ENCODE measurements at regions not wholly inside any gene's neighbourhood (a gene's known extent, or its start where the extent isn't known, plus 50 kb on each side); places are given as distances from the start of the nearest gene placed in this dataset.
"Not testable (repeated sequence)": the region's sequence is repeated elsewhere in the genome, so short reads cannot be mapped to it uniquely, and the experiment has no call there.

GRCh38 chr4:79663865-79664264 lies 255.8 kb upstream of the GK2 start:
- DNase-seq = no peak
- peaks cover 12 to 14% of the 10 kb centered on the region in 2 donors for H3K9me3 Mint-ChIP-seq
- H3K4me1 Mint-ChIP-seq = peaks cover 0 to 11% of the 10 kb centered on the region in 2 donors
- no peak overlapping the region for H3K27ac Mint-ChIP-seq
- H3K4me3 Mint-ChIP-seq = no peak overlapping the region
- H3K27me3 Mint-ChIP-seq = no peaks in the 10 kb centered on the region
- ATAC-seq (replicated peaks) = no peak
- H3K36me3 Mint-ChIP-seq = peaks cover 5% of the 10 kb centered on the region in 2 donors

GRCh38 chr4:79663141-79663540 lies 255.1 kb upstream of the GK2 start:
- no peak overlapping the region for H3K4me3 Mint-ChIP-seq
- peaks cover 0 to 11% of the 10 kb centered on the region in 2 donors for H3K4me1 Mint-ChIP-seq
- no peak for ATAC-seq (replicated peaks)
- H3K27me3 Mint-ChIP-seq = no peaks in the 10 kb centered on the region
- H3K27ac Mint-ChIP-seq = no peak overlapping the region
- H3K36me3 Mint-ChIP-seq = peaks cover 0 to 5% of the 10 kb centered on the region in 2 donors
- no peak for DNase-seq
- peaks cover 5 to 8% of the 10 kb centered on the region in 2 donors for H3K9me3 Mint-ChIP-seq

GRCh38 chr4:79662651-79663050 lies 254.6 kb upstream of the GK2 start:
- no peaks in the 10 kb centered on the region for H3K27me3 Mint-ChIP-seq
- ATAC-seq (replicated peaks) (peak in 1 of 2 donors; percentile 21), DNase-seq (no peak)
- peaks cover 5 to 8% of the 10 kb centered on the region in 2 donors for H3K9me3 Mint-ChIP-seq
- H3K36me3 Mint-ChIP-seq = peaks cover 0 to 5% of the 10 kb centered on the region in 2 donors
- peaks cover 0 to 11% of the 10 kb centered on the region in 2 donors for H3K4me1 Mint-ChIP-seq
- H3K4me3 Mint-ChIP-seq = no peak overlapping the region
- H3K27ac Mint-ChIP-seq = no peak overlapping the region

- ATAC-seq (replicated peaks) (no peak), DNase-seq (no peak)
- Mint-ChIP-seq H3K4me3 (no peak overlapping the region), H3K27ac (no peak overlapping the region), H3K27me3 (peaks cover 0 to 6% of the 10 kb centered on the region in 2 donors), H3K36me3 (peaks cover 0 to 5% of the 10 kb centered on the region in 2 donors), H3K9me3 (peaks cover 11 to 12% of the 10 kb centered on the region in 2 donors), H3K4me1 (peaks cover 0 to 5% of the 10 kb centered on the region in 2 donors)
Measured at GRCh38 chr4:79661196-79661595, 253.2 kb upstream of the GK2 start.

- H3K27ac Mint-ChIP-seq; H3K4me3 Mint-ChIP-seq; ATAC-seq (replicated peaks); H3K27me3 Mint-ChIP-seq; H3K36me3 Mint-ChIP-seq; DNase-seq; H3K4me1 Mint-ChIP-seq: not testable (repeated sequence)
- peaks cover 11 to 12% of the 10 kb centered on the region in 2 donors for H3K9me3 Mint-ChIP-seq
Measured at GRCh38 chr4:79659308-79659870, 251.4 kb upstream of the GK2 start.

- no peak for ATAC-seq (replicated peaks)
- Mint-ChIP-seq H3K9me3 (peaks cover 11 to 12% of the 10 kb centered on the region in 2 donors), H3K27ac (no peak overlapping the region), H3K4me1 (no peaks in the 10 kb centered on the region), H3K36me3 (peaks cover 0 to 5% of the 10 kb centered on the region in 2 donors), H3K4me3 (no peak overlapping the region), H3K27me3 (peaks cover 0 to 6% of the 10 kb centered on the region in 2 donors)
- no peak for DNase-seq
Measured at GRCh38 chr4:79657379-79657778, 249.4 kb upstream of the GK2 start.

- DNase-seq (no peak), ATAC-seq (replicated peaks) (no peak)
- Mint-ChIP-seq H3K36me3 (no peaks in the 10 kb centered on the region), H3K4me1 (peaks cover 0 to 7% of the 10 kb centered on the region in 2 donors), H3K9me3 (peaks cover 4 to 6% of the 10 kb centered on the region in 2 donors), H3K27me3 (peaks cover 0 to 6% of the 10 kb centered on the region in 2 donors), H3K27ac (no peak overlapping the region), H3K4me3 (no peak overlapping the region)
Measured at GRCh38 chr4:79653871-79654270, 245.8 kb upstream of the GK2 start.

GRCh38 chr4:79652738-79653137 lies 244.7 kb upstream of the GK2 start:
- Mint-ChIP-seq H3K27me3 (peaks cover 0 to 6% of the 10 kb centered on the region in 2 donors), H3K4me1 (peaks cover 0 to 7% of the 10 kb centered on the region in 2 donors), H3K9me3 (peaks cover 4 to 6% of the 10 kb centered on the region in 2 donors), H3K4me3 (no peak overlapping the region), H3K36me3 (no peaks in the 10 kb centered on the region), H3K27ac (no peak overlapping the region)
- ATAC-seq (replicated peaks) (no peak), DNase-seq (no peak)

GRCh38 chr4:79652232-79652631 lies 244.2 kb upstream of the GK2 start:
- H3K4me3 Mint-ChIP-seq = no peak overlapping the region
- peaks cover 0 to 7% of the 10 kb centered on the region in 2 donors for H3K4me1 Mint-ChIP-seq
- peaks cover 2% of the 10 kb centered on the region in 2 donors for H3K9me3 Mint-ChIP-seq
- ATAC-seq (replicated peaks) (no peak), DNase-seq (no peak)
- no peak overlapping the region for H3K27ac Mint-ChIP-seq
- H3K27me3 Mint-ChIP-seq = peaks cover 0 to 2% of the 10 kb centered on the region in 2 donors
- H3K36me3 Mint-ChIP-seq = no peaks in the 10 kb centered on the region

- no peaks in the 10 kb centered on the region for H3K27me3 Mint-ChIP-seq
- H3K36me3 Mint-ChIP-seq = no peaks in the 10 kb centered on the region
- no peaks in the 10 kb centered on the region for H3K9me3 Mint-ChIP-seq
- DNase-seq (no peak), ATAC-seq (replicated peaks) (no peak)
- no peak overlapping the region for H3K27ac Mint-ChIP-seq
- peaks cover 0 to 7% of the 10 kb centered on the region in 2 donors for H3K4me1 Mint-ChIP-seq
- H3K4me3 Mint-ChIP-seq = no peak overlapping the region
Measured at GRCh38 chr4:79651456-79651855, 243.4 kb upstream of the GK2 start.

- H3K4me3 Mint-ChIP-seq = no peak overlapping the region
- H3K4me1 Mint-ChIP-seq = peaks cover 0 to 7% of the 10 kb centered on the region in 2 donors
Measured at GRCh38 chr4:79650794-79651431, 242.9 kb upstream of the GK2 start.

GRCh38 chr4:79650217-79650616 lies 242.2 kb upstream of the GK2 start:
- DNase-seq (no peak), ATAC-seq (replicated peaks) (no peak)
- Mint-ChIP-seq H3K4me1 (peaks cover 0 to 7% of the 10 kb centered on the region in 2 donors), H3K4me3 (no peak overlapping the region), H3K27ac (no peak overlapping the region), H3K36me3 (no peaks in the 10 kb centered on the region), H3K27me3 (no peaks in the 10 kb centered on the region), H3K9me3 (no peaks in the 10 kb centered on the region)

More at GRCh38 chr4:79650794-79651431, 242.9 kb upstream of the GK2 start:
- Mint-ChIP-seq H3K27ac (no peak overlapping the region), H3K27me3 (no peaks in the 10 kb centered on the region), H3K9me3 (no peaks in the 10 kb centered on the region), H3K36me3 (no peaks in the 10 kb centered on the region)
- ATAC-seq (replicated peaks) = peak in 1 of 2 donors; percentile 45
- DNase-seq = no peak

GRCh38 chr4:79645942-79646341 lies 237.9 kb upstream of the GK2 start:
- DNase-seq (no peak), ATAC-seq (replicated peaks) (no peak)
- Mint-ChIP-seq H3K4me3 (no peak overlapping the region), H3K4me1 (peaks cover 0 to 4% of the 10 kb centered on the region in 2 donors), H3K27me3 (peaks cover 0 to 8% of the 10 kb centered on the region in 2 donors), H3K27ac (no peak overlapping the region), H3K9me3 (no peaks in the 10 kb centered on the region), H3K36me3 (no peaks in the 10 kb centered on the region)

GRCh38 chr4:79638735-79639134 lies 230.7 kb upstream of the GK2 start:
- H3K36me3 Mint-ChIP-seq = no peaks in the 10 kb centered on the region
- H3K4me1 Mint-ChIP-seq = no peaks in the 10 kb centered on the region

GRCh38 chr4:79636991-79637390 lies 229.0 kb upstream of the GK2 start:
- ATAC-seq (replicated peaks) = no peak
- H3K27me3 Mint-ChIP-seq = peaks cover 0 to 6% of the 10 kb centered on the region in 2 donors
- no peak overlapping the region for H3K4me3 Mint-ChIP-seq
- no peaks in the 10 kb centered on the region for H3K4me1 Mint-ChIP-seq
- H3K36me3 Mint-ChIP-seq = no peaks in the 10 kb centered on the region
- no peak overlapping the region for H3K27ac Mint-ChIP-seq
- H3K9me3 Mint-ChIP-seq = no peaks in the 10 kb centered on the region
- DNase-seq = no peak

More at GRCh38 chr4:79638735-79639134, 230.7 kb upstream of the GK2 start:
- ATAC-seq (replicated peaks) = no peak
- peaks cover 0 to 8% of the 10 kb centered on the region in 2 donors for H3K27me3 Mint-ChIP-seq
- H3K4me3 Mint-ChIP-seq = no peak overlapping the region
- H3K27ac Mint-ChIP-seq = no peak overlapping the region
- H3K9me3 Mint-ChIP-seq = no peaks in the 10 kb centered on the region
- DNase-seq = no peak

All from stimulated activated naive B cell treated with anti-CD40 and anti-IgM and Interleukin-4, amounts not matched to agents 10 μg/mL and 1 μg/mL and 100 μg/mL, for 72 hours (primary cell).